Endodermal cell (in vitro differentiated cells): ENCODE measurements at regions not wholly inside any gene's neighbourhood (a gene's known extent, or its start where the extent isn't known, plus 50 kb on each side); places are given as distances from the start of the nearest gene placed in this dataset.

Source experiments
- DNase-seq: peaks from one replicate; pipeline ENCODE4 v3.0.0-alpha.2; 2017
- H3K27ac ChIP-seq: 2 replicates; pipeline ENCODE4 v1.5.1; 2013; ENCODE audit warnings: mild to moderate bottlenecking, low read depth, low read length, moderate library complexity
- H3K27me3 ChIP-seq: 2 replicates; pipeline ENCODE4 v1.6.1; 2013; ENCODE audit warnings: mild to moderate bottlenecking, low read length, moderate library complexity; ENCODE audit not compliant: insufficient read depth, control insufficient read depth, poor library complexity, severe bottlenecking
- H3K36me3 ChIP-seq: 2 replicates; pipeline ENCODE4 v1.7.0; 2013; ENCODE audit warnings: mild to moderate bottlenecking, low read length, moderate library complexity; ENCODE audit not compliant: control insufficient read depth, insufficient read depth
- H3K4me1 ChIP-seq: one replicate; pipeline ENCODE4 v1.7.0; 2013; ENCODE audit warnings: low read length; ENCODE audit not compliant: control insufficient read depth, insufficient read depth
- H3K4me3 ChIP-seq: 2 replicates; pipeline ENCODE4 v1.5.1; 2013; ENCODE audit warnings: mild to moderate bottlenecking, low read length, moderate library complexity
- H3K9ac ChIP-seq: 2 replicates; pipeline ENCODE4 v1.6.1; 2013; ENCODE audit warnings: mild to moderate bottlenecking, low read length, moderate library complexity; ENCODE audit not compliant: poor library complexity, severe bottlenecking; ENCODE audit errors: extremely low read depth
- H3K9me3 ChIP-seq: 2 replicates; pipeline ENCODE4 v1.6.1; 2013; ENCODE audit warnings: mild to moderate bottlenecking, low read length, moderate library complexity; ENCODE audit not compliant: control insufficient read depth
- H3K27ac Mint-ChIP-seq: 2 replicates; pipeline ENCODE4 v1.8.0; 2020; ENCODE audit warnings: mixed read lengths
- H3K27me3 Mint-ChIP-seq: 2 replicates; pipeline ENCODE4 v1.8.0; 2021; ENCODE audit warnings: mild to moderate bottlenecking, mixed read lengths; ENCODE audit not compliant: insufficient read depth
- H3K36me3 Mint-ChIP-seq: 2 replicates; pipeline ENCODE4 v1.8.0; 2020; ENCODE audit warnings: low read depth, mixed read lengths
- H3K4me1 Mint-ChIP-seq: 2 replicates; pipeline ENCODE4 v1.8.0; 2020; ENCODE audit warnings: mixed read lengths
- H3K4me3 Mint-ChIP-seq: 2 replicates; pipeline ENCODE4 v1.8.0; 2020; ENCODE audit warnings: mild to moderate bottlenecking, moderate library complexity, mixed read lengths
- H3K9me3 Mint-ChIP-seq: 2 replicates; pipeline ENCODE4 v1.8.0; 2020; ENCODE audit warnings: mild to moderate bottlenecking, mixed read lengths
- CTCF ChIP-seq: fragments of 200-600 bp; sonication (generic); conservative IDR thresholded peaks from 2 replicates; pipeline ENCODE4 v1.5.0; 2021; ENCODE audit warnings: antibody characterized with exemption, mild to moderate bottlenecking
- WGBS, 2 experiments: methylation state at CpG; one replicate each; pipeline versions ENCODE4 v1.1.5 to v1.1.7; 2013; ENCODE audit warnings: missing lambda C conversion rate in 2 of 2, mixed read lengths in 1 of 2; ENCODE audit not compliant: insufficient coverage in 1 of 2, insufficient read length in 1 of 2; 5-methylcytosine and 5-hydroxymethylcytosine counted together

- no peaks in the 10 kb centered on the region for H3K36me3 Mint-ChIP-seq
- no peak overlapping the region for H3K27ac Mint-ChIP-seq
- H3K27me3 ChIP-seq, result no peaks in the 10 kb centered on the region
- no peak overlapping the region for H3K9ac ChIP-seq
- no peak for DNase-seq
- H3K4me3 Mint-ChIP-seq, result no peak overlapping the region
- no peak overlapping the region for H3K27ac ChIP-seq
- no peaks in the 10 kb centered on the region for H3K27me3 Mint-ChIP-seq
- no peaks in the 10 kb centered on the region for H3K4me1 ChIP-seq
- H3K36me3 ChIP-seq, result no peaks in the 10 kb centered on the region
- no peaks in the 10 kb centered on the region for H3K9me3 ChIP-seq
- H3K9me3 Mint-ChIP-seq, result no peaks in the 10 kb centered on the region
- no peak overlapping the region for H3K4me3 ChIP-seq
- H3K4me1 Mint-ChIP-seq, result peaks cover 6% of the 10 kb centered on the region
- TF ChIP-seq CTCF, result no peak
These were observed 63.8 kb upstream of the SLC4A4 start for GRCh38 chr4:71275004-71275403.

GRCh38 chr4:71275570-71275969, 63.2 kb upstream of the SLC4A4 start:
- no peak for DNase-seq
- H3K9me3 Mint-ChIP-seq, result no peaks in the 10 kb centered on the region
- no peak overlapping the region for H3K4me3 ChIP-seq
- 87 to 93% methylated on average over 3 to 4 of the region's 4 CpGs for WGBS, 2 experiments
- no peak overlapping the region for H3K9ac ChIP-seq
- H3K27ac ChIP-seq, result no peak overlapping the region
- no peak overlapping the region for H3K4me3 Mint-ChIP-seq
- no peaks in the 10 kb centered on the region for H3K27me3 Mint-ChIP-seq
- no peaks in the 10 kb centered on the region for H3K36me3 Mint-ChIP-seq
- H3K4me1 ChIP-seq, result no peaks in the 10 kb centered on the region
- no peaks in the 10 kb centered on the region for H3K36me3 ChIP-seq
- no peak for TF ChIP-seq CTCF
- H3K27me3 ChIP-seq, result no peaks in the 10 kb centered on the region
- H3K9me3 ChIP-seq, result no peaks in the 10 kb centered on the region
- H3K4me1 Mint-ChIP-seq, result peaks cover 6% of the 10 kb centered on the region
- H3K27ac Mint-ChIP-seq, result no peak overlapping the region

- no peak for TF ChIP-seq CTCF
- H3K27ac Mint-ChIP-seq, result no peak overlapping the region
- peaks cover 6% of the 10 kb centered on the region for H3K4me1 Mint-ChIP-seq
- no peaks in the 10 kb centered on the region for H3K9me3 Mint-ChIP-seq
- no peaks in the 10 kb centered on the region for H3K27me3 Mint-ChIP-seq
- H3K36me3 Mint-ChIP-seq, result no peaks in the 10 kb centered on the region
- Histone ChIP-seq H3K4me3 (no peak overlapping the region), H3K27me3 (no peaks in the 10 kb centered on the region), H3K9me3 (no peaks in the 10 kb centered on the region), H3K27ac (no peak overlapping the region), H3K4me1 (no peaks in the 10 kb centered on the region), H3K36me3 (no peaks in the 10 kb centered on the region), H3K9ac (no peak overlapping the region)
- H3K4me3 Mint-ChIP-seq, result no peak overlapping the region
- no CpG with 5 or more reads among the region's 1 CpG for WGBS, 2 experiments
- DNase-seq, result no peak
These were observed 61.5 kb upstream of the SLC4A4 start for GRCh38 chr4:71277353-71277752.
